GM23338 (cell line): ENCODE measurements at regions not wholly inside any gene's neighbourhood (a gene's known extent, or its start where the extent isn't known, plus 50 kb on each side); places are given as distances from the start of the nearest gene placed in this dataset.
"Not testable (repeated sequence)": the region's sequence is repeated elsewhere in the genome, so short reads cannot be mapped to it uniquely, and the experiment has no call there.

Experiments
- ATAC-seq: fragments of 200-7000 bp; cut with Tn5 transposase; 3 replicates; pipeline ENCODE4 v1.9.1; 2020
- DNase-seq: peaks from one replicate; pipeline ENCODE4 v3.0.0-alpha.2; 2015; ENCODE audit warnings: low spot score
- H2AFZ ChIP-seq: fragments of 200-600 bp; sonication (generic); 2 replicates; pipeline ENCODE4 v1.8.0; 2016; ENCODE audit warnings: antibody characterized with exemption, mild to moderate bottlenecking, moderate library complexity
- H3F3A ChIP-seq: fragments of 200-600 bp; sonication (generic); replicated peaks from 2 replicates; pipeline ENCODE4 v1.8.0; 2017; ENCODE audit warnings: antibody characterized with exemption, mixed run types, low read depth
- H3K27ac ChIP-seq: fragments of 200-600 bp; sonication (generic); 2 replicates; pipeline ENCODE4 v1.6.1; 2016; ENCODE audit warnings: low read depth
- H3K27me3 ChIP-seq: fragments of 200-600 bp; sonication (generic); 2 replicates; pipeline ENCODE4 v1.8.0; 2016; ENCODE audit warnings: mild to moderate bottlenecking, mixed run types, moderate library complexity; ENCODE audit not compliant: insufficient read depth
- H3K36me3 ChIP-seq: fragments of 200-600 bp; sonication (generic); 2 replicates; pipeline ENCODE4 v1.8.0; 2016; ENCODE audit warnings: mild to moderate bottlenecking; ENCODE audit not compliant: insufficient read depth
- H3K4me1 ChIP-seq: fragments of 200-600 bp; sonication (generic); 2 replicates; pipeline ENCODE4 v1.8.0; 2016; ENCODE audit warnings: mild to moderate bottlenecking, moderate library complexity; ENCODE audit not compliant: insufficient read depth
- H3K4me2 ChIP-seq: fragments of 200-600 bp; sonication (generic); 2 replicates; pipeline ENCODE4 v1.7.1; 2017; ENCODE audit warnings: mixed run types
- H3K4me3 ChIP-seq: fragments of 200-600 bp; sonication (generic); 2 replicates; pipeline ENCODE4 v1.6.1; 2016; ENCODE audit warnings: mixed run types
- H3K79me2 ChIP-seq: fragments of 200-600 bp; sonication (generic); replicated peaks from 2 replicates; pipeline ENCODE4 v1.8.0; 2017; ENCODE audit warnings: mild to moderate bottlenecking; ENCODE audit not compliant: insufficient read depth
- H3K9me2 ChIP-seq: fragments of 200-600 bp; sonication (generic); 2 replicates; pipeline ENCODE4 v1.8.0; 2017; ENCODE audit not compliant: insufficient read depth
- H4K20me1 ChIP-seq: fragments of 200-600 bp; sonication (generic); replicated peaks from 2 replicates; pipeline ENCODE4 v1.8.0; 2017; ENCODE audit warnings: mild to moderate bottlenecking; ENCODE audit not compliant: insufficient read depth
- H3K27ac Mint-ChIP-seq: 2 replicates; pipeline ENCODE4 v1.8.0; 2020; ENCODE audit warnings: inconsistent platforms, mild to moderate bottlenecking, moderate library complexity, mixed read lengths
- H3K27me3 Mint-ChIP-seq: 3 replicates; pipeline ENCODE4 v1.8.0; 2022; ENCODE audit warnings: low read depth, mild to moderate bottlenecking, moderate library complexity, mixed read lengths, inconsistent platforms; ENCODE audit not compliant: insufficient read depth, poor library complexity
- H3K36me3 Mint-ChIP-seq: 3 replicates; pipeline ENCODE4 v1.8.0; 2021; ENCODE audit warnings: low read depth, mild to moderate bottlenecking, inconsistent platforms, moderate library complexity, mixed read lengths
- H3K4me1 Mint-ChIP-seq: 3 replicates; pipeline ENCODE4 v1.8.0; 2020; ENCODE audit warnings: mild to moderate bottlenecking, inconsistent platforms, mixed read lengths
- H3K4me3 Mint-ChIP-seq: 3 replicates; pipeline ENCODE4 v1.8.0; 2021; ENCODE audit warnings: moderate library complexity, mild to moderate bottlenecking, inconsistent platforms, mixed read lengths
- H3K9me3 Mint-ChIP-seq: 3 replicates; pipeline ENCODE4 v1.8.0; 2020; ENCODE audit warnings: moderate library complexity, mild to moderate bottlenecking, inconsistent platforms, mixed read lengths
- CTCF ChIP-seq, 2 experiments: fragments of 200-600 bp in 1 of 2; sonication (generic) in 1 of 2; conservative IDR thresholded peaks; 2 replicates each; pipeline versions ENCODE4 v1.5.1 to v1.6.1; 2016 to 2017; ENCODE audit warnings: antibody characterized with exemption in 2 of 2, low read depth in 2 of 2, mild to moderate bottlenecking in 2 of 2, moderate library complexity in 1 of 2
- TF ChIP-seq, protein P1 (sequence below): IDR thresholded peaks from one replicate; pipeline ENCODE4 v1.6.1; 2018; ENCODE audit warnings: antibody characterized with exemption; ENCODE audit not compliant: unreplicated experiment
- TF ChIP-seq, protein P2 (sequence below): IDR thresholded peaks from 2 replicates; pipeline ENCODE4 v1.6.1; 2016; ENCODE audit warnings: antibody characterized with exemption

- H3K4me1 Mint-ChIP-seq, H3K4me3 Mint-ChIP-seq, H3K4me2 ChIP-seq, H4K20me1 ChIP-seq, H3K4me1 ChIP-seq, H3K79me2 ChIP-seq, H3K4me3 ChIP-seq, H3K9me3 Mint-ChIP-seq, H3K27ac ChIP-seq, H2AFZ ChIP-seq, H3K36me3 Mint-ChIP-seq, H3K27me3 ChIP-seq, H3F3A ChIP-seq, H3K27me3 Mint-ChIP-seq, DNase-seq, ATAC-seq, H3K36me3 ChIP-seq, H3K9me2 ChIP-seq, H3K27ac Mint-ChIP-seq: not testable (repeated sequence)
These were observed 111.2 kb upstream of the CYLC1 start for GRCh38 chrX:83749736-83750135.

DNA sequence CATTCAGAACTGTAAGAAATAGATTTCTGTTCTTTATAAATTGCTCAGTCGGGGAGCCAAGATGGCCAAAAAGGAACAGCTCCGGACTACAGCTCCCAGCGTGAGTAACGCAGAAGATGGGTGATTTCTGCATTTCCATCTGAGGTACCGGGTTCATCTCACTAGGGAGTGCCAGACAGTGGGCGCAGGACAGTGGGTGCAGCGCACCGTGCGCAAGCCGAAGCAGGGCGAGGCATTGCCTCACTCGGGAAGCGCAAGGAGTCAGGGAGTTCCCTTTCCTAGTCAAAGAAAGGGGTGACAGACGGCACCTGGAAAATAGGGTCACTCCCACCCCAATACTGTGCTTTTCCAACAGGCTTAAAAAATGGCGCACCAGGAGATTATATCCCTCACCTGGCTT, 110.5 kb upstream of the CYLC1 start:
- not testable (repeated sequence) for H3K4me3 ChIP-seq, H3K4me1 ChIP-seq, H3K4me1 Mint-ChIP-seq, H3K27me3 ChIP-seq, H3K36me3 Mint-ChIP-seq, ATAC-seq, H3K27ac ChIP-seq, H3K9me3 Mint-ChIP-seq, H4K20me1 ChIP-seq, DNase-seq, H3K4me3 Mint-ChIP-seq, H3K4me2 ChIP-seq, H2AFZ ChIP-seq, H3K27ac Mint-ChIP-seq, H3K27me3 Mint-ChIP-seq, H3K36me3 ChIP-seq, H3F3A ChIP-seq, H3K9me2 ChIP-seq, H3K79me2 ChIP-seq

DNA sequence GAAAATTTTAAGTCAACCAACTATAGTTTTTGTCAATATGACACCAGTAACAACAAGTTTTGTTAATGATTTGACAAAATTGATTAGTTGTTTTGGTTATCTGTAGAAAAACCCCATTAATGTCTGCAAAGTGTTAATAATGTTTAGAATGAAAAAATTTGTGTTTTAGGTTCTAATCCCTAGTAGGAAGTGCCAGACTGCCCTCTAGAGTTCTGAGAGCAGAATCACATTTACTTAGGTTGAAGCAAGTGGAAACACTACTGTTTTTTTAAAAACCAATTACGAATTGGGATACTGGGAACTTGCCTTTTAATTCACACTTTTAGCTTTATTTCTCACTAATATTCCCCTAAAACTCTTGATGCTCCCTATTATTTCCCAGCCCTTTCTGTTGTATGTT, 101.1 kb upstream of the CYLC1 start:
- H3K36me3 Mint-ChIP-seq = no peaks in the 10 kb centered on the region
- TF ChIP-seq, protein P1, sequence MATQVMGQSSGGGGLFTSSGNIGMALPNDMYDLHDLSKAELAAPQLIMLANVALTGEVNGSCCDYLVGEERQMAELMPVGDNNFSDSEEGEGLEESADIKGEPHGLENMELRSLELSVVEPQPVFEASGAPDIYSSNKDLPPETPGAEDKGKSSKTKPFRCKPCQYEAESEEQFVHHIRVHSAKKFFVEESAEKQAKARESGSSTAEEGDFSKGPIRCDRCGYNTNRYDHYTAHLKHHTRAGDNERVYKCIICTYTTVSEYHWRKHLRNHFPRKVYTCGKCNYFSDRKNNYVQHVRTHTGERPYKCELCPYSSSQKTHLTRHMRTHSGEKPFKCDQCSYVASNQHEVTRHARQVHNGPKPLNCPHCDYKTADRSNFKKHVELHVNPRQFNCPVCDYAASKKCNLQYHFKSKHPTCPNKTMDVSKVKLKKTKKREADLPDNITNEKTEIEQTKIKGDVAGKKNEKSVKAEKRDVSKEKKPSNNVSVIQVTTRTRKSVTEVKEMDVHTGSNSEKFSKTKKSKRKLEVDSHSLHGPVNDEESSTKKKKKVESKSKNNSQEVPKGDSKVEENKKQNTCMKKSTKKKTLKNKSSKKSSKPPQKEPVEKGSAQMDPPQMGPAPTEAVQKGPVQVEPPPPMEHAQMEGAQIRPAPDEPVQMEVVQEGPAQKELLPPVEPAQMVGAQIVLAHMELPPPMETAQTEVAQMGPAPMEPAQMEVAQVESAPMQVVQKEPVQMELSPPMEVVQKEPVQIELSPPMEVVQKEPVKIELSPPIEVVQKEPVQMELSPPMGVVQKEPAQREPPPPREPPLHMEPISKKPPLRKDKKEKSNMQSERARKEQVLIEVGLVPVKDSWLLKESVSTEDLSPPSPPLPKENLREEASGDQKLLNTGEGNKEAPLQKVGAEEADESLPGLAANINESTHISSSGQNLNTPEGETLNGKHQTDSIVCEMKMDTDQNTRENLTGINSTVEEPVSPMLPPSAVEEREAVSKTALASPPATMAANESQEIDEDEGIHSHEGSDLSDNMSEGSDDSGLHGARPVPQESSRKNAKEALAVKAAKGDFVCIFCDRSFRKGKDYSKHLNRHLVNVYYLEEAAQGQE = no peak
- peak; percentile 37 to 49; a peak in 3 of 4 replicates for TF ChIP-seq CTCF (conservative IDR thresholded peaks at IDR 0.05; ENCODE audit: low read depth in 2 of 2)
- TF ChIP-seq, protein P2, sequence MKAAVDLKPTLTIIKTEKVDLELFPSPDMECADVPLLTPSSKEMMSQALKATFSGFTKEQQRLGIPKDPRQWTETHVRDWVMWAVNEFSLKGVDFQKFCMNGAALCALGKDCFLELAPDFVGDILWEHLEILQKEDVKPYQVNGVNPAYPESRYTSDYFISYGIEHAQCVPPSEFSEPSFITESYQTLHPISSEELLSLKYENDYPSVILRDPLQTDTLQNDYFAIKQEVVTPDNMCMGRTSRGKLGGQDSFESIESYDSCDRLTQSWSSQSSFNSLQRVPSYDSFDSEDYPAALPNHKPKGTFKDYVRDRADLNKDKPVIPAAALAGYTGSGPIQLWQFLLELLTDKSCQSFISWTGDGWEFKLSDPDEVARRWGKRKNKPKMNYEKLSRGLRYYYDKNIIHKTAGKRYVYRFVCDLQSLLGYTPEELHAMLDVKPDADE = no peak
- Histone ChIP-seq H4K20me1 (no peaks in the 10 kb centered on the region), H3K4me2 (no peak overlapping the region), H3K79me2 (no peaks in the 10 kb centered on the region), H2AFZ (no peak overlapping the region), H3K4me1 (peaks cover 5% of the 10 kb centered on the region; the same call in 1 of the 2 replicates), H3K9me2 (no peaks in the 10 kb centered on the region), H3K27me3 (no peaks in the 10 kb centered on the region), H3F3A (no peaks in the 10 kb centered on the region), H3K36me3 (no peaks in the 10 kb centered on the region), H3K27ac (no peak overlapping the region), H3K4me3 (no peak overlapping the region)
- H3K4me3 Mint-ChIP-seq = peak overlapping the region; percentile 43; the same call in 2 of the 3 replicates
- no peaks in the 10 kb centered on the region; the same call in 2 of the 3 replicates for H3K9me3 Mint-ChIP-seq
- H3K27ac Mint-ChIP-seq = peak overlapping the region; percentile 37; the same call in 1 of the 2 replicates
- H3K27me3 Mint-ChIP-seq = no peaks in the 10 kb centered on the region
- H3K4me1 Mint-ChIP-seq = peaks cover 9% of the 10 kb centered on the region; the same call in 2 of the 3 replicates
- peak; percentile 27 for DNase-seq
- ATAC-seq = no peak
